ENCODE measurements at regions not wholly inside any gene's neighbourhood (a gene's known extent, or its start where the extent isn't known, plus 50 kb on each side); places are given as distances from the start of the nearest gene placed in this dataset.

- Histone ChIP-seq H4K8ac (replicated peaks; ENCODE audit: insufficient read length, low read depth, low read length) (no peak overlapping the region), H3K27me3 (ENCODE audit: insufficient read depth, low read length) (0 out of 2 replicates have a peak, but pooled peaks cover 1% of the 10 kb centered on the region), H3T11ph (ENCODE audit: low read length) (no peak overlapping the region), H3K23ac (ENCODE audit: insufficient read length, low read depth, low read length) (no peak overlapping the region), H3K23me2 (ENCODE audit: insufficient read length, low read depth, low read length, poor library complexity, severe bottlenecking) (no peaks in the 10 kb centered on the region), H2BK12ac (ENCODE audit: insufficient read length, low read depth, low read length) (no peak overlapping the region), H3K14ac (ENCODE audit: insufficient read depth, low read length) (no peak overlapping the region), H2BK5ac (ENCODE audit: insufficient read length, low read length) (no peak overlapping the region), H2BK15ac (ENCODE audit: low read depth, low read length) (no peak overlapping the region), H4K5ac (ENCODE audit: insufficient read length, low read depth, low read length) (no peak overlapping the region), H3K79me2 (ENCODE audit: insufficient read depth, low read length) (peaks cover 25% of the 10 kb centered on the region; the same call in 1 of the 2 replicates), H3K18ac (ENCODE audit: insufficient read length, low read depth, low read length) (no peak overlapping the region), H3K4ac (ENCODE audit: low read depth, low read length) (no peak overlapping the region), H2AFZ (ENCODE audit: low read length) (no peak overlapping the region), H3K27ac (ENCODE audit: insufficient read length, low read depth, low read length) (no peak overlapping the region), H3K4me1 (ENCODE audit: insufficient read depth, low read length) (peaks cover 12% of the 10 kb centered on the region), H2BK20ac (ENCODE audit: low read depth, low read length, poor library complexity, severe bottlenecking) (no peak overlapping the region), H3K9me3 (ENCODE audit: control insufficient read depth, low read depth, low read length) (no peaks in the 10 kb centered on the region), H4K20me1 (ENCODE audit: control insufficient read depth, insufficient read depth, insufficient read length) (no peaks in the 10 kb centered on the region), H2AK5ac (ENCODE audit: insufficient read length, low read length) (no peak overlapping the region), H3K4me2 (ENCODE audit: insufficient read depth, insufficient read length, low read length) (no peak overlapping the region), H3K79me1 (ENCODE audit: insufficient read depth, low read depth, low read length, poor library complexity, severe bottlenecking) (peaks cover 8% of the 10 kb centered on the region), H4K91ac (ENCODE audit: insufficient read length, low read depth, low read length) (no peak overlapping the region), H3K56ac (ENCODE audit: insufficient read length, low read depth, low read length) (no peak overlapping the region), H3K9ac (ENCODE audit: extremely low read depth, insufficient read length, low read length) (no peak overlapping the region), H2BK120ac (ENCODE audit: low read depth, low read length, poor library complexity, severe bottlenecking) (no peak overlapping the region)
- no peaks in the 10 kb centered on the region for H3K27me3 Mint-ChIP-seq (ENCODE audit: low read depth)
- peaks cover 65 to 77% of the 10 kb centered on the region in 2 experiments for H3K4me1 Mint-ChIP-seq
- TF ChIP-seq CTCF (conservative IDR thresholded peaks at IDR 0.05) = no peak
- H3K9me3 Mint-ChIP-seq = no peaks in the 10 kb centered on the region
- WGBS (ENCODE audit: extremely low coverage, insufficient read length, low lambda C conversion rate) = no CpG with 5 or more reads among the region's 1 CpG
- H3K4me3 Mint-ChIP-seq = no peak overlapping the region
- H3K27ac Mint-ChIP-seq = no peak overlapping the region; a peak in 2 of 7 replicates
- DNase-seq = no peak
- H3K36me3 Mint-ChIP-seq (ENCODE audit: insufficient read depth in 1 of 3, low read depth in 3 of 3) = peaks cover 3 to 4% (median 3%) of the 10 kb centered on the region in 3 experiments; a peak in 3 of 7 replicates
Measured at GRCh38 chr5:124671193-124671592, 75.2 kb downstream of the ZNF608 start.
